ENCODE measurements at regions not wholly inside any gene's neighbourhood (a gene's known extent, or its start where the extent isn't known, plus 50 kb on each side); places are given as distances from the start of the nearest gene placed in this dataset.

GRCh38 chr1:163970151-163970550 is 588.8 kb upstream of the PBX1 start:
- Histone ChIP-seq H3K9me3 (no peaks in the 10 kb centered on the region), H3K4me3 (no peak overlapping the region), H3K4me1 (no peaks in the 10 kb centered on the region), H3K27me3 (no peaks in the 10 kb centered on the region), H3K36me3 (no peaks in the 10 kb centered on the region), H3K27ac (no peak overlapping the region)
- no peak for FAIRE-seq
- 46 to 62% methylated on average over 2 of the region's 2 CpGs for WGBS, 2 donors
- ATAC-seq = no peak
- intact Hi-C loops (cut with DNase I) = no loop called here
- TF ChIP-seq CTCF (IDR thresholded peaks at IDR 0.05) = no peak
- no peak for DNase-seq

- H3K4me1 ChIP-seq = no peaks in the 10 kb centered on the region
- no peaks in the 10 kb centered on the region for H3K27me3 ChIP-seq
- DNase-seq (no peak), ATAC-seq (no peak), FAIRE-seq (no peak)
- no peak overlapping the region for H3K27ac ChIP-seq
- no peak for TF ChIP-seq CTCF (IDR thresholded peaks at IDR 0.05)
- no peaks in the 10 kb centered on the region for H3K9me3 ChIP-seq
- intact Hi-C loops (cut with DNase I) = no loop called here
- 61 to 76% methylated on average over 4 of the region's 4 CpGs for WGBS, 2 donors
- H3K4me3 ChIP-seq = no peak overlapping the region
- H3K36me3 ChIP-seq = no peaks in the 10 kb centered on the region
Measured at GRCh38 chr1:163970699-163971098, 588.3 kb upstream of the PBX1 start.

- no peaks in the 10 kb centered on the region for H3K4me1 ChIP-seq
- no peak for FAIRE-seq
- ATAC-seq = no peak
- intact Hi-C loops (cut with DNase I) = no loop called here
- no peak for DNase-seq
- no peak overlapping the region for H3K4me3 ChIP-seq
- H3K27me3 ChIP-seq = no peaks in the 10 kb centered on the region
- no peak overlapping the region for H3K27ac ChIP-seq
- H3K36me3 ChIP-seq = no peaks in the 10 kb centered on the region
- H3K9me3 ChIP-seq = no peaks in the 10 kb centered on the region
- TF ChIP-seq CTCF (IDR thresholded peaks at IDR 0.05) = no peak
Measured at GRCh38 chr1:163973586-163973985, 585.4 kb upstream of the PBX1 start.

GRCh38 chr1:163974120-163974519 is 584.9 kb upstream of the PBX1 start:
- TF ChIP-seq CTCF (IDR thresholded peaks at IDR 0.05) = no peak
- intact Hi-C loops (cut with DNase I) = no loop called here
- Histone ChIP-seq H3K27me3 (no peaks in the 10 kb centered on the region), H3K4me1 (no peaks in the 10 kb centered on the region), H3K36me3 (no peaks in the 10 kb centered on the region), H3K4me3 (no peak overlapping the region), H3K27ac (no peak overlapping the region), H3K9me3 (no peaks in the 10 kb centered on the region)
- DNase-seq = no peak
- 54 to 69% methylated on average over 2 of the region's 2 CpGs for WGBS, 2 donors
- FAIRE-seq = no peak
- no peak for ATAC-seq

GRCh38 chr1:163980394-163980793 is 578.6 kb upstream of the PBX1 start:
- Histone ChIP-seq H3K4me1 (no peaks in the 10 kb centered on the region), H3K9me3 (no peaks in the 10 kb centered on the region), H3K36me3 (no peaks in the 10 kb centered on the region), H3K4me3 (no peak overlapping the region), H3K27ac (no peak overlapping the region), H3K27me3 (no peaks in the 10 kb centered on the region)
- TF ChIP-seq CTCF (IDR thresholded peaks at IDR 0.05) = no peak
- intact Hi-C loops (cut with DNase I) = no loop called here
- DNase-seq = no peak
- no peak for FAIRE-seq
- WGBS, 2 donors = 48% methylated on average over 1 of the region's 1 CpG
- ATAC-seq = no peak
